ENCODE measurements at regions not wholly inside any gene's neighbourhood (a gene's known extent, or its start where the extent isn't known, plus 50 kb on each side); places are given as distances from the start of the nearest gene placed in this dataset.

DNA sequence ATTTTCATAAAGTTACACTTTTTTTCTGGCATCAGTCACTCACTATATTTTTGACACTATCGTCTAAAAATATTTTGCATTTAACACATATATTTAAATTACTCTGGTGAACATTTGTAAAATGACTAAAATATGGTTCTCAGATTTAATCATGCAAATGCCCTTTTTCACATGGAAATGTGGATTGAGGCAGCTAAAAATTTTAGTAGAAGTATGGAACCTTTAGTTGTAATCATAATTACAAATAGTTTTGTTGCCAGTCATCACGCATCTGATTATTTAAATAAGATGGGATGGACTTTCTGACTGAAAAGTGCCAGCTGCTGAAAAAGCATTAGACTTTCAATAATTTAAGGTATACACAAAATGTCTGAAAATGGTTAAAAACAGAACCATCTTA lies 119.3 kb downstream of the PDHA2 start:
- no peak overlapping the region for H2BK20ac ChIP-seq (ENCODE audit: low read depth, low read length)
- ATAC-seq (ENCODE audit: low read depth) (no peak), DNase-seq (no peak)
- H3K4me2 ChIP-seq (ENCODE audit: low read depth, low read length): no peak overlapping the region
- in situ Hi-C loops (cut with MboI; ENCODE audit: low sequenced_read_pairs): no loop called here
- no peak overlapping the region for H3K23ac ChIP-seq (ENCODE audit: low read depth, low read length)
- no peaks in the 10 kb centered on the region for H3K9me1 ChIP-seq (ENCODE audit: insufficient read depth, low read length)
- H3K4me1 ChIP-seq (ENCODE audit: control insufficient read depth, insufficient read depth, low read length): no peaks in the 10 kb centered on the region
- H3K9me3 ChIP-seq (ENCODE audit: control insufficient read depth, insufficient read depth, low read length): peaks cover 4% of the 10 kb centered on the region; the same call in 1 of the 2 replicates
- no CpG with 5 or more reads among the region's 2 CpGs for WGBS, 2 experiments (ENCODE audit: extremely low coverage in 2 of 2, insufficient read length in 1 of 2)
- POLR2A ChIA-PET (ENCODE audit: unreplicated experiment): no interaction called here
- H3K27ac ChIP-seq (ENCODE audit: insufficient read depth, low read length): no peak overlapping the region
- no peak overlapping the region for H2AK5ac ChIP-seq (ENCODE audit: low read depth, low read length)
- H2AFZ ChIP-seq (replicated peaks; ENCODE audit: low read length, poor library complexity): no peak overlapping the region
- H3K4me3 ChIP-seq (ENCODE audit: insufficient read depth, low read depth, low read length): no peak overlapping the region
- TF ChIP-seq MAZ (IDR thresholded peaks at IDR 0.05; ENCODE audit: borderline replicate concordance, low read depth, low read length) (no peak), POLR2A (IDR thresholded peaks at IDR 0.05; ENCODE audit: low read depth, low read length) (no peak), BHLHE40 (IDR thresholded peaks at IDR 0.05; ENCODE audit: low read depth, low read length) (no peak), RFX5 (IDR thresholded peaks at IDR 0.05; ENCODE audit: low read depth, low read length) (no peak), NFE2L2 (IDR thresholded peaks at IDR 0.05; ENCODE audit: low read depth, low read length) (no peak), RCOR1 (IDR thresholded peaks at IDR 0.05; ENCODE audit: insufficient replicate concordance, low read length) (no peak), FOS (IDR thresholded peaks at IDR 0.05; ENCODE audit: low read depth, low read length) (no peak), SMC3 (IDR thresholded peaks at IDR 0.05; ENCODE audit: low read depth, low read length) (no peak), CHD1 (IDR thresholded peaks at IDR 0.05; ENCODE audit: low read depth, low read length) (no peak), MAFK (IDR thresholded peaks at IDR 0.05; ENCODE audit: low read depth, low read length) (no peak), RAD21 (IDR thresholded peaks at IDR 0.05; ENCODE audit: low read length) (no peak), CEBPB (IDR thresholded peaks at IDR 0.05; ENCODE audit: low read depth, low read length) (no peak), MXI1 (IDR thresholded peaks at IDR 0.05; ENCODE audit: borderline replicate concordance, low read depth, low read length) (no peak)
- TF ChIP-seq, protein P1, sequence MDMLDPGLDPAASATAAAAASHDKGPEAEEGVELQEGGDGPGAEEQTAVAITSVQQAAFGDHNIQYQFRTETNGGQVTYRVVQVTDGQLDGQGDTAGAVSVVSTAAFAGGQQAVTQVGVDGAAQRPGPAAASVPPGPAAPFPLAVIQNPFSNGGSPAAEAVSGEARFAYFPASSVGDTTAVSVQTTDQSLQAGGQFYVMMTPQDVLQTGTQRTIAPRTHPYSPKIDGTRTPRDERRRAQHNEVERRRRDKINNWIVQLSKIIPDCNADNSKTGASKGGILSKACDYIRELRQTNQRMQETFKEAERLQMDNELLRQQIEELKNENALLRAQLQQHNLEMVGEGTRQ (IDR thresholded peaks at IDR 0.05; ENCODE audit: low read depth, low read length): no peak
- TF ChIP-seq, protein P2, sequence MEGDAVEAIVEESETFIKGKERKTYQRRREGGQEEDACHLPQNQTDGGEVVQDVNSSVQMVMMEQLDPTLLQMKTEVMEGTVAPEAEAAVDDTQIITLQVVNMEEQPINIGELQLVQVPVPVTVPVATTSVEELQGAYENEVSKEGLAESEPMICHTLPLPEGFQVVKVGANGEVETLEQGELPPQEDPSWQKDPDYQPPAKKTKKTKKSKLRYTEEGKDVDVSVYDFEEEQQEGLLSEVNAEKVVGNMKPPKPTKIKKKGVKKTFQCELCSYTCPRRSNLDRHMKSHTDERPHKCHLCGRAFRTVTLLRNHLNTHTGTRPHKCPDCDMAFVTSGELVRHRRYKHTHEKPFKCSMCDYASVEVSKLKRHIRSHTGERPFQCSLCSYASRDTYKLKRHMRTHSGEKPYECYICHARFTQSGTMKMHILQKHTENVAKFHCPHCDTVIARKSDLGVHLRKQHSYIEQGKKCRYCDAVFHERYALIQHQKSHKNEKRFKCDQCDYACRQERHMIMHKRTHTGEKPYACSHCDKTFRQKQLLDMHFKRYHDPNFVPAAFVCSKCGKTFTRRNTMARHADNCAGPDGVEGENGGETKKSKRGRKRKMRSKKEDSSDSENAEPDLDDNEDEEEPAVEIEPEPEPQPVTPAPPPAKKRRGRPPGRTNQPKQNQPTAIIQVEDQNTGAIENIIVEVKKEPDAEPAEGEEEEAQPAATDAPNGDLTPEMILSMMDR (conservative IDR thresholded peaks at IDR 0.05; ENCODE audit: low read depth, low read length): no peak
- TF ChIP-seq, protein P3, sequence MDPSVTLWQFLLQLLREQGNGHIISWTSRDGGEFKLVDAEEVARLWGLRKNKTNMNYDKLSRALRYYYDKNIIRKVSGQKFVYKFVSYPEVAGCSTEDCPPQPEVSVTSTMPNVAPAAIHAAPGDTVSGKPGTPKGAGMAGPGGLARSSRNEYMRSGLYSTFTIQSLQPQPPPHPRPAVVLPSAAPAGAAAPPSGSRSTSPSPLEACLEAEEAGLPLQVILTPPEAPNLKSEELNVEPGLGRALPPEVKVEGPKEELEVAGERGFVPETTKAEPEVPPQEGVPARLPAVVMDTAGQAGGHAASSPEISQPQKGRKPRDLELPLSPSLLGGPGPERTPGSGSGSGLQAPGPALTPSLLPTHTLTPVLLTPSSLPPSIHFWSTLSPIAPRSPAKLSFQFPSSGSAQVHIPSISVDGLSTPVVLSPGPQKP (IDR thresholded peaks at IDR 0.05; ENCODE audit: borderline replicate concordance, low read depth, low read length): no peak
- H3K18ac ChIP-seq (ENCODE audit: low read depth, low read length): no peak overlapping the region
- H3K36me3 ChIP-seq (ENCODE audit: control insufficient read depth, insufficient read depth, low read length): no peaks in the 10 kb centered on the region
- H4K5ac ChIP-seq (ENCODE audit: low read depth, low read length): no peak overlapping the region
- H2AK9ac ChIP-seq (replicated peaks; ENCODE audit: low read depth, low read length, poor library complexity): no peak overlapping the region
- dilution Hi-C loops (cut with HindIII; ENCODE audit: low sequenced_read_pairs, unreplicated experiment): no loop called here
- H2BK15ac ChIP-seq (ENCODE audit: low read depth, low read length): no peak overlapping the region
- no peak overlapping the region for H3K9ac ChIP-seq (ENCODE audit: low read depth, low read length)
- H4K20me1 ChIP-seq (ENCODE audit: insufficient read depth, low read length): no peaks in the 10 kb centered on the region
- CTCF ChIA-PET: interaction anchor here (0.6 kb wide), 1 partner anchor 1056 kb away, joined by 3 read pairs; no protein-coding TSS in a partner anchor
- no peaks in the 10 kb centered on the region for H3K79me1 ChIP-seq (ENCODE audit: low read depth in 1 of 2, low read length in 2 of 2)
- intact Hi-C loops (cut with micrococcal nuclease): no loop called here
- no TSS peak for BruUV-seq (replicated peaks)
- no peaks in the 10 kb centered on the region for H3K27me3 ChIP-seq (ENCODE audit: control insufficient read depth, insufficient read depth, low read length)
- H4K91ac ChIP-seq (ENCODE audit: insufficient read depth, low read depth, low read length): no peak overlapping the region
- no peak overlapping the region for H3K14ac ChIP-seq (replicated peaks; ENCODE audit: low read depth, low read length)
- no peak overlapping the region for H3K56ac ChIP-seq (ENCODE audit: extremely low read depth, insufficient read depth, low read length)
- H3K4ac ChIP-seq (ENCODE audit: low read depth, low read length): no peak overlapping the region
- H2BK5ac ChIP-seq (ENCODE audit: low read depth, low read length, poor library complexity, severe bottlenecking): no peak overlapping the region
- no peak overlapping the region for H4K8ac ChIP-seq (ENCODE audit: low read depth in 2 of 2, low read length in 2 of 2)
- H2BK120ac ChIP-seq (ENCODE audit: low read depth, low read length): no peak overlapping the region
